CD14-positive monocyte (primary cell): ENCODE measurements at regions not wholly inside any gene's neighbourhood (a gene's known extent, or its start where the extent isn't known, plus 50 kb on each side); places are given as distances from the start of the nearest gene placed in this dataset.

Source experiments
- DNase-seq, 3 donors: peaks; one replicate each; pipeline ENCODE4 v3.0.0-alpha.2; 2011 to 2022
- H2AFZ ChIP-seq: 2 replicates; pipeline ENCODE4 v1.6.0; 2012; ENCODE audit warnings: mild to moderate bottlenecking, low read depth, low read length, inconsistent platforms; ENCODE audit not compliant: insufficient read depth, poor library complexity, severe bottlenecking
- H3K27ac ChIP-seq, 2 donors: 1 replicate in 1 of 2; 2 replicates in 1 of 2; pipeline ENCODE4 v1.5.1; 2012 to 2013; ENCODE audit warnings: low read length in 2 of 2, control low read depth in 1 of 2, inconsistent platforms in 1 of 2, low read depth in 1 of 2, mild to moderate bottlenecking in 1 of 2
- H3K27me3 ChIP-seq, 2 donors: one replicate each; pipeline versions ENCODE4 v1.6.0 to v1.6.1; 2011 to 2013; ENCODE audit warnings: low read length in 2 of 2; ENCODE audit not compliant: control insufficient read depth in 2 of 2, insufficient read depth in 2 of 2
- H3K36me3 ChIP-seq, 2 donors: replicated peaks in 1 of 2; 1 replicate in 1 of 2; 2 replicates in 1 of 2; pipeline versions ENCODE4 v1.5.1 to v1.6.1; 2012 to 2013; ENCODE audit warnings: low read length in 2 of 2, control low read depth in 1 of 2, inconsistent platforms in 1 of 2, mild to moderate bottlenecking in 1 of 2; ENCODE audit not compliant: insufficient read depth in 2 of 2, control insufficient read depth in 1 of 2
- H3K4me1 ChIP-seq, 2 donors: 1 replicate in 1 of 2; 2 replicates in 1 of 2; pipeline versions ENCODE4 v1.5.1 to v1.6.1; 2012 to 2013; ENCODE audit warnings: low read length in 2 of 2, control low read depth in 1 of 2, inconsistent platforms in 1 of 2, mild to moderate bottlenecking in 1 of 2, moderate library complexity in 1 of 2; ENCODE audit not compliant: insufficient read depth in 2 of 2, control insufficient read depth in 1 of 2
- H3K4me2 ChIP-seq: replicated peaks from 2 replicates; pipeline ENCODE3; 2012; ENCODE audit warnings: low read length, moderate library complexity, mild to moderate bottlenecking; ENCODE audit not compliant: poor library complexity, severe bottlenecking; ENCODE audit errors: extremely low read depth
- H3K4me3 ChIP-seq, 3 experiments: fragments of 200-600 bp in 1 of 3; sonication (generic) in 1 of 3; replicated peaks in 1 of 3; 1 replicate in 2 of 3; 2 replicates in 1 of 3; pipeline ENCODE4 v1.5.1; 2011 to 2013; ENCODE audit warnings: low read length in 3 of 3, mild to moderate bottlenecking in 3 of 3, control low read depth in 2 of 3, low read depth in 2 of 3, inconsistent platforms in 1 of 3, moderate library complexity in 1 of 3
- H3K79me2 ChIP-seq: 2 replicates; pipeline ENCODE4 v1.6.0; 2012; ENCODE audit warnings: mild to moderate bottlenecking, control low read depth, inconsistent platforms, low read length, moderate library complexity; ENCODE audit not compliant: insufficient read depth
- H3K9ac ChIP-seq: 2 replicates; pipeline ENCODE4 v1.6.0; 2017; ENCODE audit warnings: low read length, mild to moderate bottlenecking; ENCODE audit not compliant: insufficient read depth, poor library complexity, severe bottlenecking
- H3K9me3 ChIP-seq, 2 donors: replicated peaks in 1 of 2; 1 replicate in 1 of 2; 2 replicates in 1 of 2; pipeline versions ENCODE4 v1.5.1 to v1.6.1; 2012 to 2013; ENCODE audit warnings: low read length in 2 of 2, control low read depth in 1 of 2; ENCODE audit not compliant: control insufficient read depth in 1 of 2, insufficient read depth in 1 of 2
- H4K20me1 ChIP-seq: 2 replicates; pipeline ENCODE4 v1.6.0; 2012; ENCODE audit warnings: mild to moderate bottlenecking, low read length, control low read depth, moderate library complexity; ENCODE audit not compliant: insufficient read depth
- H3K27ac Mint-ChIP-seq, 7 donors: one replicate each; pipeline ENCODE4 v1.8.0; 2020; ENCODE audit warnings: mild to moderate bottlenecking in 7 of 7, mixed read lengths in 7 of 7, moderate library complexity in 6 of 7, inconsistent platforms in 2 of 7
- H3K27me3 Mint-ChIP-seq, 3 donors: one replicate each; pipeline ENCODE4 v1.8.0; 2021 to 2022; ENCODE audit warnings: low read depth in 3 of 3, mild to moderate bottlenecking in 3 of 3, mixed read lengths in 3 of 3, moderate library complexity in 3 of 3, inconsistent platforms in 1 of 3
- H3K36me3 Mint-ChIP-seq, 2 donors: one replicate each; pipeline ENCODE4 v1.8.0; 2020; ENCODE audit warnings: mixed read lengths in 2 of 2, inconsistent platforms in 1 of 2, mild to moderate bottlenecking in 1 of 2
- H3K4me1 Mint-ChIP-seq: one replicate; pipeline ENCODE4 v1.8.0; 2020; ENCODE audit warnings: mild to moderate bottlenecking, mixed read lengths
- H3K4me3 Mint-ChIP-seq, 2 donors: one replicate each; pipeline ENCODE4 v1.8.0; 2020; ENCODE audit warnings: mild to moderate bottlenecking in 2 of 2, mixed read lengths in 2 of 2, moderate library complexity in 1 of 2
- H3K9me3 Mint-ChIP-seq, 7 donors: one replicate each; pipeline ENCODE4 v1.8.0; 2020 to 2022; ENCODE audit warnings: mixed read lengths in 7 of 7, mild to moderate bottlenecking in 6 of 7, moderate library complexity in 6 of 7, inconsistent platforms in 2 of 7
- WGBS: methylation state at CpG from one replicate; pipeline ENCODE4 v1.1.5; 2013; ENCODE audit warnings: missing lambda C conversion rate; ENCODE audit not compliant: insufficient coverage; 5-methylcytosine and 5-hydroxymethylcytosine counted together
- intact Hi-C, 2 donors: fragments of 100-400 bp; cut with micrococcal nuclease; formaldehyde crosslinking; loops; one replicate each; pipeline versions ENCODE4 v1.15.0 to v1.15.1; 2023
- TF ChIP-seq, protein P1 (sequence below): fragments of 200-600 bp; IDR thresholded peaks from one replicate; pipeline ENCODE4 v1.8.0; 2022; ENCODE audit warnings: antibody characterized with exemption, mild to moderate bottlenecking

DNA sequence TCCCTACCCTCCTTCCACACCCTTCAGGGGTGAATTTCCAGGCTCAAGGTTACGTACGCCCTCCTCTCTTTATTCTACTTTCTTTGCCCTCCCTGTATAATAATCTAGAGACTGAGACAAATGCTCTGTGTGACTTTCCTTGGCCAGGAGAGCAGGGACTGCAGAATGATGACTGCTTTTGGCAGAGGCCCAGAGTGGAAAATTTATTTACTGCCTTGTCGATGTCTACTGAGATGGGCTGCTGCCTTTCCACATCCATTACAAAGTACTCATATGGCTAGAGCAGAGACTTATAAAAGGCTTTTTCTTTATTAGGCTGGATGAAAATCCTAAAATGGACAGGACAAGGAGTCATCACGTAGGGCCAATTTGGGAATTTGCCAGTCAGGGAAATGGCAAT, 576.2 kb downstream of the TUSC7 start:
- no peaks in the 10 kb centered on the region for H3K36me3 ChIP-seq
- no peak for DNase-seq
- H3K27me3 ChIP-seq: no peaks in the 10 kb centered on the region
- Mint-ChIP-seq H3K36me3 (no peaks in the 10 kb centered on the region), H3K27ac (no peak overlapping the region), H3K4me3 (no peak overlapping the region), H3K4me1 (no peaks in the 10 kb centered on the region), H3K9me3 (peaks cover 0 to 5% (median 0%) of the 10 kb centered on the region in 7 donors), H3K27me3 (peaks cover 0 to 1% (median 0%) of the 10 kb centered on the region in 3 donors)
- no peaks in the 10 kb centered on the region for H3K4me1 ChIP-seq
- intact Hi-C loops: no loop called here
- H2AFZ ChIP-seq: no peak overlapping the region
- 29% methylated on average over 1 of the region's 4 CpGs for WGBS
- TF ChIP-seq, protein P1, sequence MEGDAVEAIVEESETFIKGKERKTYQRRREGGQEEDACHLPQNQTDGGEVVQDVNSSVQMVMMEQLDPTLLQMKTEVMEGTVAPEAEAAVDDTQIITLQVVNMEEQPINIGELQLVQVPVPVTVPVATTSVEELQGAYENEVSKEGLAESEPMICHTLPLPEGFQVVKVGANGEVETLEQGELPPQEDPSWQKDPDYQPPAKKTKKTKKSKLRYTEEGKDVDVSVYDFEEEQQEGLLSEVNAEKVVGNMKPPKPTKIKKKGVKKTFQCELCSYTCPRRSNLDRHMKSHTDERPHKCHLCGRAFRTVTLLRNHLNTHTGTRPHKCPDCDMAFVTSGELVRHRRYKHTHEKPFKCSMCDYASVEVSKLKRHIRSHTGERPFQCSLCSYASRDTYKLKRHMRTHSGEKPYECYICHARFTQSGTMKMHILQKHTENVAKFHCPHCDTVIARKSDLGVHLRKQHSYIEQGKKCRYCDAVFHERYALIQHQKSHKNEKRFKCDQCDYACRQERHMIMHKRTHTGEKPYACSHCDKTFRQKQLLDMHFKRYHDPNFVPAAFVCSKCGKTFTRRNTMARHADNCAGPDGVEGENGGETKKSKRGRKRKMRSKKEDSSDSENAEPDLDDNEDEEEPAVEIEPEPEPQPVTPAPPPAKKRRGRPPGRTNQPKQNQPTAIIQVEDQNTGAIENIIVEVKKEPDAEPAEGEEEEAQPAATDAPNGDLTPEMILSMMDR: no peak
- H4K20me1 ChIP-seq: no peaks in the 10 kb centered on the region
- H3K9me3 ChIP-seq: no peaks in the 10 kb centered on the region
- H3K27ac ChIP-seq: no peak overlapping the region
- H3K4me3 ChIP-seq: no peak overlapping the region
- H3K4me2 ChIP-seq: no peak overlapping the region
- H3K79me2 ChIP-seq: no peaks in the 10 kb centered on the region
- H3K9ac ChIP-seq: no peak overlapping the region

DNA sequence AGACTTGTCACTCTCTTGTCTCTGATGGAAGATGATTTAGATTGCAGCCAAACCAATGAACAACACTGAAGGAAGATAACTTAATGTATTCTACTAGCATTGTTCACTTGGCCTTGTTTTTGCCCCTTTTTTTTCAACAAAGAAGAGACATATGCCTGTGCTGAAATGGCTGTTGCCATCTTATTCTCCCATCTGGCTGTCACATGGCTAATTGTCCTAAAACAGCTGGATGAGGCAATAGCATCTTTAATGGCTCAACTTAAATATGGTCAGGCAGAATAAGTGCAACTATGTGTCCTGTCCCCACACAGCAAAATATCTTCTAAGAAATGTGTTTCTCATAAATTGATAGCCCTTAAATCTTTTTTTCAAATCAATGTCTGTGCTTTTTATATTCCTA, 576.9 kb downstream of the TUSC7 start:
- Histone ChIP-seq H3K9ac (no peak overlapping the region), H3K36me3 (no peaks in the 10 kb centered on the region), H3K9me3 (no peaks in the 10 kb centered on the region), H3K4me1 (no peaks in the 10 kb centered on the region), H3K27ac (no peak overlapping the region), H3K27me3 (no peaks in the 10 kb centered on the region), H3K79me2 (no peaks in the 10 kb centered on the region), H4K20me1 (no peaks in the 10 kb centered on the region), H3K4me2 (no peak overlapping the region), H2AFZ (no peak overlapping the region), H3K4me3 (no peak overlapping the region)
- Mint-ChIP-seq H3K4me3 (no peak overlapping the region), H3K27me3 (peaks cover 0 to 1% (median 0%) of the 10 kb centered on the region in 3 donors), H3K27ac (no peak overlapping the region), H3K4me1 (no peaks in the 10 kb centered on the region), H3K9me3 (peaks cover 0 to 5% (median 0%) of the 10 kb centered on the region in 7 donors), H3K36me3 (no peaks in the 10 kb centered on the region)
- DNase-seq: no peak
- intact Hi-C loops: no loop called here
- TF ChIP-seq, protein P1: no peak
